ENCODE measurements at regions not wholly inside any gene's neighbourhood (a gene's known extent, or its start where the extent isn't known, plus 50 kb on each side); places are given as distances from the start of the nearest gene placed in this dataset.

- DNase-seq (ENCODE audit: low spot score), result no peak
Observed at GRCh38 chr9:106613250-106613737, 249.7 kb upstream of the ZNF462 start.

DNA sequence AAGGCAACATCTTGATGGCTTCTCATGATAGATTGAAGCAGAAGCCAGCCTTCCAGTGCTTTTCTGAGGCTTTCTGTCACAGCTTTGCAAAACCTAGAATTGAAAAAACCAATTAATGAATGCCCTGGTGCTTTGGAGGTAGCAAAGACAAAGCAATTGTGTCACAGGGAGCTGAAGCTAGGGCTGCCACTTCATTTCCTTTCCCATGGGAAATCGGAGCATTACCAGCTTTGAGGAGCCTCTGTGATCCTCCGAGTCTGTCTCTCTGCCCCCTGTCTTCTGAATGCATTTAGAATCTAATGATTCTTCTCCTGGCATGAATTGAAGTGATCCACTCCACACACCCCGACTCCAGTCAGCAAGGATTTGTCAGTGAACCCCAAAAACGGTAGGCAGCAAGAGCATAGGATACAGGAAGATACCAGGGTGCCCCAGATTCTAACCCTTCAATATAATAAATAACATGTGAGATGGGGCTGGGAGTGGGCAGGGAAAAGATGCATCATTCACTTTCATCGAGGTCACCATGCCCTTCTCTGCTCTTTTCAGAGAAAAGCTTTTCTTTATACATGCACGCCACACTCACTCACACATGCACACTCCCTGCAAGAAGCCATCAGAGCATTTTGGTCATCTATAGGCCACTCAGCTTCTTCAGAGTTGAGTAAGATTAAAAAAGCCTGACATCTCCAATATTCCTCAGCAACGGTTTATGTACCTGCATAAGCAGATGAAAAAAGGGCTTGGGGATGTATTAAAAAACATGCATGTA lies 247.7 kb upstream of the ZNF462 start:
- no peak for DNase-seq (ENCODE audit: low spot score)

DNA sequence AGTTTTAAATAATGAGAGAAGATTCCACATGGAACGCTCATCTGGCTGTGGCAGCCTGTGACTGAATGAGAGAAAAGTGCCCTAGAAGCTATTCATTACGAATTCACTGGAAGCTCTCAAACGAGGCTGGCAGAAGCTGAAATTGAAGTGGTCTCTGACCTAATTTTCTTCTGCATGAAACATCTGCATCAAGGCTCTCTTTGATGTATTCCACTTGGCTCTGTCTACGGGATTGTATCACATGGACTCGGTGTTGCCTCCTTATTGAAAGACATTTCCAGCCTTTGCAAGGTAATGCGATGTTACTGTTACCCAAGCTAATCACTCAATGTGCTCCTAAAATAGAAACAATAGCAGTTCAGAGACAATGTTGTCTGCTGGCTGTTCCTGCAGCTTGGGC lies 246.9 kb upstream of the ZNF462 start:
- no peak for DNase-seq (ENCODE audit: low spot score)

DNA sequence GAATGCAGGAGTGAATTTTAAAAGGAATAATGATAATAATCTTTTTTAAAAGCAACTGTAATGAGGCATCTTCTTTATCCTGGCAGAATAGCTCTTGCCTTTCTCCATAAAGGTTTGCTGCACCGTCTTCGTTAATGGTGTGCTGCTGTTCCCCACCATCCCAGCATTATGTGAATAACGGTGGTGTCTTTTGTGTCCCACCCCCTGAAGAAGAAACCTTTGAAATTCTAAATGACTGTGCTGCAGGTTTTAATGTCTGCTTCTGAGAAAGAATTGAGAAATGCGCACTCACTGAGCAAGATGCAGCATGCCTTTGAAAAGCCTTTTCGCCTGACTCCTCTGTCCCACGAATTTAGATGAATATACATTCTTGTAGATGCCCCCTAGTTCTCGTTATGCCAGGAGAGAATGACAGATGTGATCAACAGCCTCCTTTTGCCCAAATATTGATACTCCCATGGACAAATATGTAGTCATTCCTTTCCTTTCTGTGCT lies 246.1 kb upstream of the ZNF462 start:
- no peak for DNase-seq (ENCODE audit: low spot score)

GRCh38 chr9:106619211-106619610 lies 243.8 kb upstream of the ZNF462 start:
- DNase-seq (ENCODE audit: low spot score), result no peak

DNA sequence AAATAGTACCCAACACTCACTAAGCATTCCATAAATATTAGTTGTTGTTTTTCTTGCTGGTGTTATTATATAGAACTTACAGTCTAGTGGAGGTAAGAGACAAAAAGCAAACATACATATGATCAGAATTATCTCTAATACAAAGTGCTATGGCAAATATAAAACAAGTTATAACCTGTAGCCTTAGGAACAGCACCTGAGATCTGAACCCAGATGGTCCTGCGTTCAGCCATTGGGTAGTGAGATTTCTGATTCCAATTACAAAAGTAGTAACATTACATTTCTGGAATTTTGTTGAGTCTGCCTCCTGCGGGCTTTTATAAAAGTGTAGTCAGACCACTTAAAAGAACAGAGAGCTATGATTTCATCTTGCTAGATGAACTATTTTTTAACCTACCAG lies 242.9 kb upstream of the ZNF462 start:
- DNase-seq (ENCODE audit: low spot score), result no peak

- no peak for DNase-seq (ENCODE audit: low spot score)
Observed at GRCh38 chr9:106620866-106621265, 242.1 kb upstream of the ZNF462 start.

DNA sequence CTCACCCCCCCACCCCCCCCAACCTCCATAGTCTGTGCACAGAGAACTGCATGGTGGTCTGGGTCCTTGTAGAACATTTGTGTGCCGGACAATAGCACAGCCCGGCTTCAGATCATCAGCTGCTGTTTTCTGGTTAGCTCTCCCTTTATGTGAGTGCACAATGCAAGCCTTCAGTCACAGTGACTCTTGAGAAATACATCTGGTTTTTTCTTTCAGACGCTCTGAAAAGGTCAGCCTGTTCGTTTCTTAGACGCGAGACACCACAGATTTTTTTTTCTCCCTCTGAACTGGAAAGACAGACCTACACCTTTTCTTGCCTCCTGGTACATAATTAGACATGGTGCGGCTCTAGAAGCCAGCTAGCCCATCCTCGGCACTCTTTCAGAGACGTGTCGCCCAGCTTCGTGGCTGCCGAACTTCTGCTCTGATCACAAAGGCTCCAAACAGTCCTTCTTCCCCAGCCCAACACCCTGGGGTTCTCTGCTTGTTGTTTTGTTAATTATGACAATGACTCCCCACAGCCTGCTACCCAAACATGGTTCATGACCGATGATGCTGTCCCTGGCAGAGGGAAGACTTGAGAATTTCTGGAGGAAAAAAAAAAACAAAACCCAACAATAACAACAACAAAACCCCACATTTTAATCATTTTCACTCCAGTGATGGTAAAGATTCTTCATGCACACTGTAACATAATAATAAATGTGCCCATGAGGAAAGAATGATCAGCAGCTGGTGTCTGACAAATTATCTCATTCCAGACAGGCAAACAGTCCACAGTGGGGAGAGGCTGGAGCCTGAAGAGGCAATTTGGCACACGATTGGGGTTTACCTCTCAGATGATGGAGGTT lies 241.4 kb upstream of the ZNF462 start:
- no peak for DNase-seq (ENCODE audit: low spot score)

DNA sequence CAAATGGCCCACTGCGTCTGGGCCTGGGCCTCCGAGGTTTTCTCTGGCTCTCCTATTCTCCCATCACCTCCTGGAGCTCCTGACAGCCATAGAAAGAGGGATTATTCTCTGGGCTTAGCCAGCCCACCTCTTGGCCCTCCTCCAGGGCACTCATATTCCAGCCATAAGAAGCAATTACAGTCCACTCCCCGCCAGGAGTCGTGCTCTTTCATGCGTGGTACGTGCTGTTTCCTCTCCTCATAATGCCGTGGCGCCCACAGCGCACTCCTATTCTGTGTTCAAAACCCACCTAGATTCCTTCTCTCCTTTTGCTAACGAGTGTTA lies 240.8 kb upstream of the ZNF462 start:
- no peak for DNase-seq (ENCODE audit: low spot score)

GRCh38 chr9:106623558-106623957 lies 239.4 kb upstream of the ZNF462 start:
- DNase-seq (ENCODE audit: low spot score), result no peak

GRCh38 chr9:106625259-106625789 lies 237.6 kb upstream of the ZNF462 start:
- no peak for DNase-seq (ENCODE audit: low spot score)

- no peak for DNase-seq (ENCODE audit: low spot score)
Observed at GRCh38 chr9:106626936-106627335, 236.0 kb upstream of the ZNF462 start.

GRCh38 chr9:106632621-106633020 lies 230.3 kb upstream of the ZNF462 start:
- DNase-seq (ENCODE audit: low spot score), result no peak

DNA sequence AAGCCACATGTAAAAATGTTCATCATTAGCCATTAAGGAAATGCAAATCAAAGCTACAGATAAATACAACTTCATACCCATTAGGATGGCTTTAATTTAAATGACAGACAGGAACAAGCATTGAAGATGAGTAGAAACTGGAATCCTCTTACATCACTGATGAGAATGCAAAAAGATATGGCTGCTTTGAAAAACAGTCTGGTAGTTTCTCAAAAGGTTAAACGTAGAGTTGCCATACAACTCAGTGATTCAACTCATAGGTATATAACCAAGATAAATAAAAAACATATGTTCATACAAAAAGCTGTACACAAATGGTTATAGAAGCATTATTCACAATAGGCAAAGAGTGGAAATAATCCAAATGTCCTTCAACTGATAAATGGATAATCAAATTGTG lies 228.8 kb upstream of the ZNF462 start:
- DNase-seq (ENCODE audit: low spot score), result no peak

DNA sequence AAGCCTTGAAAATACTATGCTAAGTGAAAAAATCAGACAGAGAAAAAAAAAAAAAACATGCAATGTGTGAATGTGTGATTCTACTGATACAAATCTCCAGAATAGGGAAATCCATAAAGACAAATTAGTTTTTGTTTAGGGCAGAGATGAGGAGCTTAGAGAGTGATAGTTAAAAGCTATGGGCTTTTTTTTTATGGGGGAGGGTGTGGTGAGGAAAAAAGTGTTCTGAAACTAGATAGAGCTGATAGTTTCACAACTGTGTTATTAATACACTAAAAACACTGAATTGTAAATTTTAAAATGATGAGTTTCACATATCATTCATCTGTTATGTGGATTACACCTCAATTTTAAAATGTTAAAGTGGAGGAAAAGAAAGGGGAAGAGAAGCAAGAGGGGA lies 228.3 kb upstream of the ZNF462 start:
- no peak for DNase-seq (ENCODE audit: low spot score)

GRCh38 chr9:106637486-106637885 lies 225.5 kb upstream of the ZNF462 start:
- DNase-seq (ENCODE audit: low spot score), result no peak

DNA sequence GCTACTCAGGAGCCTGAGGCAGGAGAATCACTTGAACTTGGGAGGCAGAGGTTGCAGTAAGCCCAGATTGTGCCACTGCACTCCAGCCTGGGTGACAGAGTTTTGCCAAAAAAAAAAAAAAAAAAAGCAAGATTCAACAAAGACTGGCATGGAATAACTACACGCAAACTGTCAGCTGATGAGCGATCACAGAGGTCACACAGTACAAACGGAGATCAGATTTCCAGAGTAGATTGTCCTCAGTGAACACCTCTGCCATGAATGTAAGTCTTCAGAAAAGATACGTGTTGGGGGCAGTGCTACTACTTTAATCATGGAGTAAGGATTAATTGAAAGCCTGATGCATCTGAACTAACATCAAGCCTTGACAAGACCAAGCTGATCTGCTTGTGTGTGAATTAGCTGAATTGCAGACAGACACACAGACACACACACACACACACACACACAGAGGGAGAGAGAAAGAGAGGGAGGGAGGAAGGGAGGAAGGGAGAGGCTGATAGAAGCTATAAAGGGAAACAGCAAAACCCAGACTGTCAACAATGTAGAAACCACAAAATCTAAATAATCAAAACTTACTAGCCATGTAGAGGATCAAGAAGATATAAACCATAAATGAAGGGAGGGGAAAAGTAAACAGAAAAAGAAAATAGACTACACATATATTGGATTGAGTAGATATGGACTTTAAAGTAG lies 222.9 kb upstream of the ZNF462 start:
- DNase-seq (ENCODE audit: low spot score), result no peak

GRCh38 chr9:106643211-106643930 lies 219.6 kb upstream of the ZNF462 start:
- no peak for DNase-seq (ENCODE audit: low spot score)

DNA sequence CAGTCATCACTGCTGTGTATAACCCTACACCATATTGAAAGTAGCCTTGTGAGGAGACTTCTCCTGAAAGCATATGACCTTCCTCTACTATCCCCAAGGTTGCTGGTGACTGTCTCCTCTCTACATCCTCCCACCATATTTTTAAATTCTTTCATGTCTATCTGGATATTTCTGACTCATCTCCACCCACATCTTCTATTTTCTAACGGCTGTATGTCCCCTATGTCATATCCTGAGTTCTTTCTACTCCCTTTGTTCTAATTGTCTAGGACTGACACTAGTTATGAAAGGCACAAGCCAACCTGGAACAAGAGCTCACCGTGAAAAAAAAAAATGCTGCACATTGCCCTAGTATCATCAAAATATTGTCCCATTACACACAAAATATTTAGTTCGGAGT lies 218.3 kb upstream of the ZNF462 start:
- no peak for DNase-seq (ENCODE audit: low spot score)

DNA sequence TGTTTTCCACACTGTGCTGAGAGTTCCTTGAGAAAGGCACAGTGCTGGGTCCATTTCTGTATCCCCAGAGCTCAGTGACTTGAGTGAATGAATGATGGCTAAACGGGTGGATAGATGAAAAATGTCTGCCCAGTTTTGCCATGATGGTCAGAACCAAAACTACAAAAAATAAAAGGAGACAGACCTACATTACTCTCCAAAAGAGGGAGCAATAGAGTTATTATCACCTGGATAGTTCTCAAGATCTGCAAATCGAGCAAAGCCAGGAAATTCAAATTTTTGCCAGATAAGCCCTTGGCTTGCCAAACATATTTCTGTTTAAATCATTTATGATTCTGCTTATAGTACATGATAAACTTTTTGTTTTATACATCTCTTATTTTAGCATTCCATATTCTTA lies 214.2 kb upstream of the ZNF462 start:
- DNase-seq (ENCODE audit: low spot score), result no peak

DNA sequence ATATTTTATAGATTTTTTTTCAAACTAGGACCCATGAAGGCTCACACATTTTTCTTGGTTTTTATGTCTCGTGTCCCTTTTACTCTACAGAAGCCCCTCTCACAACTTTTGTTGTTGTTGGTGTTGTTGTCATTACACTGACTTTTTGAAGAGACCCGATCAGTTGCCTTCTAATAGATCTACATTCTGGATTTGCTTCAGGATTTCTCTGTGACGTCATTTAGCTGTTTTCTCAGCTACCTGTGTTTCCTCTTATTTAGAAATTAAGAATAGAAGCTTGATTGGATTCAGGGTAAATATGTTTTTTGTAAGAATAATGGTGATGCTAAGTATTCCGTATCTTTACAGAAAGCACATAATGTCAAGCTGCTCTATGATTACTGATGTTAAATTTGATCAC lies 213.3 kb upstream of the ZNF462 start:
- DNase-seq (ENCODE audit: low spot score), result no peak

DNA sequence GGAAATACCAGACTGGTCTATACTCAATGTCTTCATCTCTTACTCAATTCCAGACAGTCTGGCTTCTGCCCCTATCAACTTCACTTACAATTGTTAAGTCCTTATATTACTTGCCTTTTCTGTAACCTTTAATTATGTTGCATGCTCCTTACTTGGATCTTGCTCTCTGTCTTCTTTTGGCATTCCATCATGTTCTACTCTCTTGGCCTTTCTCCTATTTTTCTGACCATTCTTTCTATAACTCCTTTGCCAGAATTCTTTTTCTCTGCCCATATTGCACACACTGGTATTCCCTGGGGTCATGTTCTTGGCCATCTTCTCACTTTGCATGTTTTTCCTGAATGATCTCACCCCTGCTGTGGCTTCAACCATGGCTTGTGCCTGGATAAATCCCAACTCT lies 209.8 kb upstream of the ZNF462 start:
- no peak for DNase-seq (ENCODE audit: low spot score)
